BJ (cell line): ENCODE measurements at regions not wholly inside any gene's neighbourhood (a gene's known extent, or its start where the extent isn't known, plus 50 kb on each side); places are given as distances from the start of the nearest gene placed in this dataset.

Experiments used
- CTCF ChIA-PET: fragments of 350-600 bp; formaldehyde crosslinking; extraction: SDS; loops from one replicate; lab custom pipeline; 2021; ENCODE audit warnings: antibody characterized with exemption, inconsistent platforms; lab: Yijun Ruan, JAX
- POLR2A ChIA-PET: fragments of 300-600 bp; sonication (Branson Sonifier 250); formaldehyde crosslinking; extraction: SDS; loops from one replicate; lab custom pipeline; 2021; ENCODE audit warnings: antibody characterized with exemption; lab: Charles Lee
- DNase-seq: peaks from one replicate; pipeline ENCODE4 v3.0.0-alpha.2; 2011; ENCODE audit warnings: low read depth
- H3K27me3 ChIP-seq: 2 replicates; pipeline ENCODE4 v1.6.0; 2011; ENCODE audit warnings: low read length; ENCODE audit not compliant: control insufficient read depth, insufficient read depth
- H3K36me3 ChIP-seq: 2 replicates; pipeline ENCODE4 v1.5.1; 2011; ENCODE audit warnings: low read length; ENCODE audit not compliant: control insufficient read depth, insufficient read depth
- H3K4me3 ChIP-seq: 2 replicates; pipeline ENCODE4 v1.5.1; 2011; ENCODE audit warnings: low read depth, mild to moderate bottlenecking, control low read depth, low read length
- CTCF ChIP-seq: IDR thresholded peaks from 2 replicates; pipeline ENCODE4 v1.5.1; 2011; ENCODE audit warnings: low read depth, mild to moderate bottlenecking, control low read depth, inconsistent platforms, low read length, moderate library complexity; ENCODE audit not compliant: insufficient read depth

- H3K4me3 ChIP-seq, result no peak overlapping the region
- ChIA-PET POLR2A (no interaction called here), CTCF (no interaction called here)
- no peaks in the 10 kb centered on the region for H3K27me3 ChIP-seq
- no peak for DNase-seq
- TF ChIP-seq CTCF, result no peak
- no peaks in the 10 kb centered on the region for H3K36me3 ChIP-seq
These were observed 305.0 kb downstream of the SMOC2 start for GRCh38 chr6:168746013-168746412.

GRCh38 chr6:168744861-168745260, 303.9 kb downstream of the SMOC2 start:
- no peaks in the 10 kb centered on the region for H3K27me3 ChIP-seq
- TF ChIP-seq CTCF, result no peak
- DNase-seq, result no peak
- ChIA-PET POLR2A (no interaction called here), CTCF (no interaction called here)
- no peak overlapping the region for H3K4me3 ChIP-seq
- no peaks in the 10 kb centered on the region for H3K36me3 ChIP-seq

- ChIA-PET CTCF (no interaction called here), POLR2A (interaction anchor here (0.5 kb wide), 1 partner anchor 718 kb away, joined by 4 read pairs; no protein-coding TSS in a partner anchor)
- DNase-seq, result no peak
- no peak overlapping the region for H3K4me3 ChIP-seq
- no peaks in the 10 kb centered on the region for H3K27me3 ChIP-seq
- no peaks in the 10 kb centered on the region for H3K36me3 ChIP-seq
- no peak for TF ChIP-seq CTCF
These were observed 301.2 kb downstream of the SMOC2 start for GRCh38 chr6:168741942-168742782.

GRCh38 chr6:168741305-168741704, 300.3 kb downstream of the SMOC2 start:
- Histone ChIP-seq H3K36me3 (no peaks in the 10 kb centered on the region), H3K4me3 (no peak overlapping the region), H3K27me3 (no peaks in the 10 kb centered on the region)
- no peak for DNase-seq
- POLR2A ChIA-PET, result no interaction called here
- CTCF ChIA-PET, result no interaction called here
- no peak for TF ChIP-seq CTCF

- Histone ChIP-seq H3K27me3 (no peaks in the 10 kb centered on the region), H3K4me3 (no peak overlapping the region), H3K36me3 (no peaks in the 10 kb centered on the region)
- POLR2A ChIA-PET, result no interaction called here
- CTCF ChIA-PET, result no interaction called here
- no peak for TF ChIP-seq CTCF
- DNase-seq, result no peak
These were observed 298.4 kb downstream of the SMOC2 start for GRCh38 chr6:168739381-168739780.
